Tibial artery (tissue), 4 donors: ENCODE measurements at regions not wholly inside any gene's neighbourhood (a gene's known extent, or its start where the extent isn't known, plus 50 kb on each side); places are given as distances from the start of the nearest gene placed in this dataset.
"Not testable (repeated sequence)": the region's sequence is repeated elsewhere in the genome, so short reads cannot be mapped to it uniquely, and the experiment has no call there.

Experiments used
- DNase-seq, 2 donors: peaks; one replicate each; pipeline ENCODE4 v3.0.0-alpha.2; 2019
- H3K27ac ChIP-seq, 2 donors: fragments of 200-600 bp; sonication (generic) in 1 of 2; 1 replicate in 1 of 2; 2 replicates in 1 of 2; pipeline ENCODE4 v1.5.1; 2018 to 2019; ENCODE audit warnings: mild to moderate bottlenecking in 1 of 2
- H3K27me3 ChIP-seq, 2 donors: fragments of 200-600 bp; sonication (generic) in 1 of 2; one replicate each; pipeline versions ENCODE4 v1.5.1 to v1.6.0; 2016 to 2019
- H3K36me3 ChIP-seq, 3 donors: fragments of 200-600 bp; sonication (generic) in 2 of 3; one replicate each; pipeline ENCODE4 v1.5.1; 2016 to 2019; ENCODE audit warnings: mild to moderate bottlenecking in 2 of 3
- H3K4me1 ChIP-seq, 4 donors: fragments of 200-600 bp; sonication (generic) in 2 of 4; 1 replicate in 3 of 4; 2 replicates in 1 of 4; pipeline ENCODE4 v1.5.1; 2016 to 2019
- H3K4me3 ChIP-seq, 2 donors: fragments of 200-600 bp; sonication (generic) in 1 of 2; 1 replicate in 1 of 2; 2 replicates in 1 of 2; pipeline ENCODE4 v1.5.1; 2018 to 2019; ENCODE audit warnings: mild to moderate bottlenecking in 2 of 2
- H3K9me3 ChIP-seq, 3 donors: fragments of 200-600 bp; sonication (generic) in 1 of 3; one replicate each; pipeline ENCODE4 v1.5.1; 2016 to 2019
- intact Hi-C: fragments of 100-400 bp; cut with DNase I; formaldehyde crosslinking; loops from one replicate; pipeline ENCODE4 v1.15.0; 2023; ENCODE audit warnings: low total_unique reads

DNA sequence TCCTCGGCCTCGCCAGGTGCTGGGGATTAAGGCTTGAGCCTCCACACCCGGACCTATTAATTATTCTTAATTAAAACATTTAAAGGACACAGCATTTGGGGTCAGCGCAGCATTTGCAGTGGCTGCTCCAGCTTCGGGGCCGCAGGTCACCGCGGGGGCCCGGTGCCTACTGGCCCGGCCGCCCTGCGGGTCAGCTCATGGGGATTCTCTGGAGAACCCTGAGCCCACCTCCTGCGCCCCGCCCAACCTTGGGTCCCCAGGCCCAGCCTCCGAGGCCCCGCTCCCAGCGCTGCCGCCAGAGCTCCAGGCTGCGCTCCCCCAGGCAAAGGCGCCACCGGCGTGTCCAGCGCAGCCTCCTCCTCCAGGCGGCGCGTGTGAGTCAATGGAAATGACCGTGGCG, 133.9 kb downstream of the POTEG start:
- H3K4me3 ChIP-seq, H3K27me3 ChIP-seq, intact Hi-C loops, H3K36me3 ChIP-seq, H3K27ac ChIP-seq, DNase-seq, H3K4me1 ChIP-seq, H3K9me3 ChIP-seq: not testable (repeated sequence)

DNA sequence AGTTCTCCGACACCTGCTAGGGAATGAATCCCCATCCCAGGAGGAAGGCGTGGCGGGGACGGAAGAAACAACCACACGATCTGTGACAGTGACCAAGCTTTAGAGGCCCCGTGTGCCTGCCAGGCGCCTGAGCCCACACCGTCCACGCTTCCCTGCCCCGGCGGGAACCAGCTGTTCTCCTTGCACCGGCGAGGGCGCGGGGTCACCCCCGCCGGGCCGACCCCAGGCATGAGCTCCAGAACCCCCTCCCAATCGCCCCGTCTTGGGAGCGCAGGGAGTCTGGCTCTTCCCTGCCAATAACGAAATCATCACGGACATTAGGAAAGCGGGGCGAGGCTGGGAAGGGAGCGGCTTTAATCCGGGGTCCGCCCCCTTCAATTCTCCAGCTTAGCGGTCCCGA, 133.3 kb downstream of the POTEG start:
- H3K36me3 ChIP-seq, H3K4me3 ChIP-seq, DNase-seq, H3K27me3 ChIP-seq, H3K4me1 ChIP-seq, H3K9me3 ChIP-seq, H3K27ac ChIP-seq, intact Hi-C loops: not testable (repeated sequence)

DNA sequence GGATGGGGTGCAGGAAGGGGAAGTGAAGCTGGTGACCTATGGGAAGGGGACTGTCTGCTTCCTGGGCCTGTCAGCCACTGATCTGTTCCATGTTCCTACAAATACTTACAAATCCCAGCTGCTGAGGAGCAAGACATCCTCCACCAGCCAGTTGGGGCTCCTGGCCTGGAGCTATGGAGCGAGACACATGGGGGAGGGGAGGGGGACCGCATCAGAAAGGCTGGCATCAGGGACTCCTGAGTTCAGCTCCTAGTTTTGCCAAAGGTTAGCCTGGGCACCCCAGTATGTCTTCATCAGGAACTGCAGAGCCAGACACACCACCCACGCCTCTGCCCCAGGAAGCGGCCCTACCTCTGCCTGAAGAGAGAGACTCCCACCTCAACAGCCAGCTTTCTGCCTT, 130.3 kb downstream of the POTEG start:
- H3K36me3 ChIP-seq, DNase-seq, intact Hi-C loops, H3K27ac ChIP-seq, H3K4me1 ChIP-seq, H3K9me3 ChIP-seq, H3K4me3 ChIP-seq, H3K27me3 ChIP-seq: not testable (repeated sequence)

DNA sequence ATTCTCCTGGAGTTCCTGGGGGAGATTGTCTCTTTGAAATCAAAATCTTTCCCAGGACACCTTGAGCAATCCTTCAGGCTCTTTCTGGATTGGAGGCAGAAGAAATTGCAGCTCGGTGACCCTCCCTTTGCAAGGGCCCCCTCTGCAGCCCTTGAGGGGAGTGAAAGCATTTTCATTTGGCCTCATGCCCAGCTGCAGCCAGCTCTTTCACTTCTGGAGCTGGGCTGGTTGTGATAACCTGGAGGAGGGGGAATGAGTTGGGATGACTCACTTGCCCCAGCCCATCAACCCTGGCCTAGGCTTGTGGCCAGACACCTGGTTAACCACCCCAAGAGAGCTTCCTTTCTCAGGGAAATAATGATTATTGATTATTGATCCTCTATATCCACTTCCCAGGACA, 129.7 kb downstream of the POTEG start:
- H3K27me3 ChIP-seq, intact Hi-C loops, DNase-seq: not testable (repeated sequence)

DNA sequence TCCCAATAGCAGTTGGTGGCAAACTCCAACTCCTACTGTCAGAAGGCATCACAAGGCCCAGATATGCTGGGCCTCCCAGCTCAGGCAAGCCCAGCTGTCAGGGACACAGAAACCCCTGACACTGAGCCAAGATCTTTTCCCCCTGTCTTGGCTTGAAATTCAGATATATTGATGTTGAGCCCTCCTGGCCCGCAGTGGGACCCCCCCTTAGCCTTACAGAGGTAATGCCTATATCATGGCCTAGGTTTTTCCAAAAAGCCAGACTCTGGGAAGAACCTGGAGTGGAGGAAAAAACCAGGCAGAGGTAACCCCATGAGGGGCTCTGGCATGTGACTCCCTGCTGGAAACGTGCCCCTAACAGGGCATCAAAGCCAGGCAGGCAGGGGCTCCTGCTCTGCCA, 129.2 kb downstream of the POTEG start:
- H3K9me3 ChIP-seq, DNase-seq, H3K27me3 ChIP-seq, H3K36me3 ChIP-seq, H3K4me3 ChIP-seq, H3K27ac ChIP-seq, H3K4me1 ChIP-seq, intact Hi-C loops: not testable (repeated sequence)

More for the DNA sequence above, 129.7 kb downstream of the POTEG start:
- not testable (repeated sequence) for H3K9me3 ChIP-seq, H3K4me1 ChIP-seq, H3K27ac ChIP-seq, H3K36me3 ChIP-seq, H3K4me3 ChIP-seq

DNA sequence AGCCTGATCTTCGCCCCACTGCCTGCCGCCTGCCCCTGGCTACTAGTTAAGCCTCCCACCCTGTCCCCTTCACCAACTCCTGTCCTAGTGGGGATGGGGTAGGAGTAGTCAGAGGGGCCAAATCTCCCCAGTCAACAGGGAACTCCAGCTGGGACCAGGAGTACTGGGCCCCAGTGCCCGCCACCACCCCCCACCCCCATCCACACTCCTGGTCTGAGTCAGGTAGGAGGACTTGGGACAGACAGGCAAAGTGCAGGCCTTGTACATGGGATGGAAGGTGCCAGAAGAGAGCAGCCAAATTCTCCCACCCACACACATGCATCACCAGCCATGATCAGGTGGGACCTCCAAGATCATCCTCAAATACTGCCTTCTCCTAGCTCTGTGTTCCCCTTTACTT, 128.4 kb downstream of the POTEG start:
- H3K9me3 ChIP-seq, H3K4me1 ChIP-seq, DNase-seq, H3K27me3 ChIP-seq, H3K36me3 ChIP-seq, H3K4me3 ChIP-seq, H3K27ac ChIP-seq, intact Hi-C loops: not testable (repeated sequence)

DNA sequence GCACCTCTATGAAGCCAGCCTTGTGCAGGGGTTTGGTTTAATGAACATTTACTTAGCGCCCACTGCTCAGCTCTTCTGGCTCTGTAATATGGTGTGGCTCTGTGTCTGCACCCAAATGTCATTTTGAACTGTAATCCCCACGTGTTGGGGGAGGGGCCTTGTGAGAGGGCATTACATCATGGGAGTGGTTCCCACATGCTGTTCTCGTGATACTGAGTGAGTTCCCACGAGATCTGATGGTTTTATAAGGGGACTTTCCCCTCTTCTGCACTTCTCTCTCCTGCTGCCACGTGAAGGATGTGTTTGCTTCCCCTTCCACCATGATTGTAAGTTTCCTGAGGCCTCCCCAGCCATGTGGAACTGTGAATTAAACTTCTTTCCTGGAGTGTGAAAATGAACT, 127.7 kb downstream of the POTEG start:
- DNase-seq, H3K9me3 ChIP-seq, H3K4me3 ChIP-seq, intact Hi-C loops, H3K27me3 ChIP-seq, H3K27ac ChIP-seq, H3K4me1 ChIP-seq, H3K36me3 ChIP-seq: not testable (repeated sequence)

DNA sequence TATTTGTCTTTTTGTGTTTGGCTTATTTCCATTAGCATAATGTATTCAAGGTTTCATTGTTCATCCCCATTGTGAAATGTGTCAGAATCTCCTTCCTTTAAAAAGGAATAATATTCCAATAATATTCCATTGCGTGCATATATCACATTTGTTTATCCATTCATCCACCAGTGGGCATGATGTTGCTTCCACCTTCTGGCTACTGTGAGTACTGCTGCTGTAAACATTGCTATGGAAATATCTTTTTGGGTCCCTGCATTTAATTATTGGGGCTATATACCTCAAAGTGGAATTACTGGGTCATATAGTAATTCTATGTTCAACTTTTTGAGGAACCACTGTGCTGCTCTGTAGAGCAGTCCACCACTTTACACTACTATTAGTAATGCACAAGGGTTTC, 123.1 kb downstream of the POTEG start:
- H3K27me3 ChIP-seq, H3K4me1 ChIP-seq, H3K9me3 ChIP-seq, H3K4me3 ChIP-seq, H3K27ac ChIP-seq, H3K36me3 ChIP-seq, intact Hi-C loops, DNase-seq: not testable (repeated sequence)

DNA sequence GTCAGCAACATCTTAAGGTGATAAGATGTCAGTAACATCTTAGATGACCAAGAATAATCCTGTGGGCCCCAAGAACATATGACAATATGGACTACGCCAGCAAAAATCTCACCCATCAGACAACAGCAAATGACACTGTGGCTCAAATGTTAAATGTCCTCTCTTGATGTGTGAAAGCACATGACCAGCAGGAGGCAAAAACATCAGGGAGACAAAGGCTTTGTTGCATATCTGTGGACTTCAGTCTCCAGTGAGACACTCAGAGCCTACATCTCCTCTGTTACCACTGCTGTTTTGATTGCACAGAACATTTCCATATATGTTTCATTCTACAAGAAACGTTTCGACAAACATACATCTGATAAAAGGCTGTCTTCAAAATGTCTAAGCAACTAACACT, 103.5 kb downstream of the POTEG start:
- H3K9me3 ChIP-seq, H3K27ac ChIP-seq, H3K4me1 ChIP-seq, H3K27me3 ChIP-seq, DNase-seq, H3K4me3 ChIP-seq, intact Hi-C loops, H3K36me3 ChIP-seq: not testable (repeated sequence)

DNA sequence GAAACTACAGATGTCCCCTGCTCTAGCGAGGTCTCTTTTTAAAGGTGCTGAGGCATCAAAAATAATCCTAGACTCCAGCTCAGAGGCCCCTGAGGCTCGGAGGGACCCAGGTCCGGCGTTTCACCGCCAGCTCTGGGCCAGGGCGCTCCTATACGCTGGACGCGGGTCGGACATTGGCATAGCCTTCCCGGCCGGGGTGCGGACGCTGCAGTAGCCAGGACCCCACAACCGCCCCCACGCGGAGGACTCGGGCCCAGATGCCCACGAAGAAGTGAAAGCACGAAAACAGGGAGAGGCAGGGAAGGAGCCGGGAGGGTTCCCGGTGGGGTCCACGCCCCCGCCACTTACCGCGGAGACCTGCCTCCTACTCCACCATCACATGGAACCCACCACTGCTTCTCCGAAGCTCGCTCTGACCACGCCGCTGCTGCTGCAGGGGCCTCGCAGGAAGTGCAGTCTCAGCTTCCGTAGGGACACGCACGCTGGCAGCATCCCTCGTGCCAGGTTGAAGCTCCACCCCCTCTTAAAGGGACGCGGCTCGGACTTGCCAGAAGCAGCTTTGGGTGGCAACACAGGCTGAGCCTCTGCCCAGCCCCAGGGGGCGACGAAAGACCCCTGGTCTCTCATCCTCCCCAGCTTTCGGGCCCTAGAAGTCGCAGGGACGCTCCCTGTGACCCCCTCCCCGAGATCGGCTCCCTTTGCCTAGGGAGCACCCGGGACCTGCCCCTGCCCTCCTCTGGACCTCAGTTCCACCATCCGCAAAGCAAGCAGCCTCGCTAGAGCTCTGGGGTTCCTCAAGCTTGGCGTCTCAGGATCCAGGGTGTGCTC, 96.7 kb downstream of the POTEG start:
- H3K4me1 ChIP-seq, DNase-seq, H3K36me3 ChIP-seq, H3K27ac ChIP-seq, intact Hi-C loops, H3K9me3 ChIP-seq, H3K4me3 ChIP-seq, H3K27me3 ChIP-seq: not testable (repeated sequence)

DNA sequence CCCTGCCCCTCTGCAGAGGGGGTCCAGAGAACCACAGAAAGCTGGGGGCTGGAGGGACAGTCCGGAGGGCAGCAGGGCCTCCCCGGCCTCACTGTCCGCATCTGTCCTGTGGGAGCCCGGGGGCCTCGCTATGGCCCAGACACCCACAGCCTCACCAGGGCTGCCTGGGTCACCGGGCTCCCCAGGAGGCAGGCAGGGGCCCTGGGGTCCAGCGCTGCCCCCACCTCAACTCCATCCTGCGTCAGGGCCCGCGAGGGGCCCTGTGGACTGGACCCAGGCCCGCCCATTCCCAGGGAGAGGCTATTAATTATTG, 96.1 kb downstream of the POTEG start:
- intact Hi-C loops, H3K36me3 ChIP-seq, H3K27me3 ChIP-seq, H3K9me3 ChIP-seq, H3K27ac ChIP-seq, H3K4me3 ChIP-seq, DNase-seq, H3K4me1 ChIP-seq: not testable (repeated sequence)

DNA sequence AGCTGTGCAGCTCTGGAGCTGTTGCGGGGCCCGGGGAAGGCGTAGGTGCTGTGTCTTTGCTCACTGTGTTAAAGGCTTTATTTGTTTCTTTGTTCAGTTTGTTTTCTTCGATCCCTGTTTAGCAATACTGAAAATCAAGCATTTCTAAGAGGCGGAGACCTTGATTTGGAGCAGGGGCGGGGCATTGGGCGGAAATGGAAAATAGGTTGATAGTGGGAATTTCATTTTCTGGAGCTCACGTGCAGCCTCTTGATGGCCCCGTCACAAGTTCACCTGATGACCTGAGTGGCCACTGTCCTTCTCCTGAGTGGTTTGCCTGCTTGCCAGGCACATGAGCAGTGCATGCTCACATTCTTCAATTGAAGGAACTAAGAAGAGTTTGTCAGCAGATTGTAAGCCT, 93.2 kb downstream of the POTEG start:
- H3K4me1 ChIP-seq, H3K9me3 ChIP-seq, H3K27ac ChIP-seq, H3K4me3 ChIP-seq, H3K27me3 ChIP-seq, intact Hi-C loops, H3K36me3 ChIP-seq: not testable (repeated sequence)
- peak in 1 of 2 donors; percentile 6 for DNase-seq

DNA sequence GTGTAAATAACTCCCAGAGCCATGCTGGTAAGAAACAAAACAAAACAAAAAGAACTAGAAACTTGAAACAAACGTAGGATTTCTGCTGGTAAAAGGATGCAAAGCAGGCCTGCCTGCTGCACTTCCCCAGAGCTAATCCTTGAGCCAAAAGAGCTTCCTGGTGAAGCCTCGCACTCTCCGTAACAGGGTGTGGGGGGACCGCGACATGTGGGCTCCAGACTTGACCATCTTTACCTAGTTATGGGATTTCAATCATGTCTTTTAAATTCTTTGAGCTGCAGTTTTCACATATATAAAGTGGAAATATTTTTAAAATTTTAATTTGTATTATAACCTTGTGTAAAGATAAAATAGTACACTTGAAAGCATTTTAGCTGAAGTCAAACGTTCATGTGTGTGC, 92.5 kb downstream of the POTEG start:
- H3K27me3 ChIP-seq, intact Hi-C loops, H3K36me3 ChIP-seq, H3K4me1 ChIP-seq, H3K9me3 ChIP-seq, DNase-seq, H3K27ac ChIP-seq, H3K4me3 ChIP-seq: not testable (repeated sequence)

DNA sequence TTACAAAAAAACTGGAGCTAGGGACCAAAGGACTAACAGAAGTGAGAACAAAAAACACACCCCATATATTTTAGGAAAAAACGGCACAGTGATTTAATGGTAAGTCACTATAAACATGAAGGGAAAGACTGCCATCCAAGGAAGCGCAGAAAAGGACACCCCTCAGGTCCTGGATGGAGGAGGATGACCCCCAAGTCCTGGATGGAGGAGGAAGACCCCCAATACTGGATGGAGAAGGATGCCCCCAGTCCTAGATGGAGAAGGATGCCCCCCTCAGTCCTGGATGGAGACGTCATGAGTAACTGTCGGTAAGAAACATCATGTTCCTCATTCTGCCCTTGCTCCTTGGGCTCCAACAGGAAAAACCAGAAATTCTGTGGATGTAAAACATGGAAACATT, 89.9 kb downstream of the POTEG start:
- H3K4me3 ChIP-seq, intact Hi-C loops, DNase-seq, H3K27me3 ChIP-seq, H3K27ac ChIP-seq, H3K9me3 ChIP-seq, H3K36me3 ChIP-seq, H3K4me1 ChIP-seq: not testable (repeated sequence)

DNA sequence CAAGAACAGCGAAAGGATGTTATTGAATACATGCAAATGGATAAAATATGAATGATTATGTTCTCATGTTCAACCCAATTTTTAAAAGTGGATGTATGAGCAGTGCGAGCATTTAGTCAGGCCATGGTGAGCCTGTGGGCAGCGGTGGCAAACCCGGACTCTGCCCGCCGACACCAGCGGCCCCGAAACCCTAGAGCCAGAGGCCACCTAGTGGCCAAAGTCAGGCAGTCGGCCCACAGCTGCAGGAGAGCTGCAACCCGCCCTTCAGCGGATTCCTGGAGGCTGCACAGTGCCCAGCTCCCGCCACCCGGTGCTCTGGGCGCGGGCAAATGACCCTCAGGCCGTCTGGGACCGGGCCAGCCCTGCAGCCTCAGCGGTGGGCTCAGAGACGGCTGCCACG, 89.5 kb downstream of the POTEG start:
- H3K36me3 ChIP-seq, intact Hi-C loops, H3K27me3 ChIP-seq, H3K4me1 ChIP-seq, H3K27ac ChIP-seq, DNase-seq, H3K9me3 ChIP-seq, H3K4me3 ChIP-seq: not testable (repeated sequence)
